PC-9 (cell line): ENCODE measurements at regions not wholly inside any gene's neighbourhood (a gene's known extent, or its start where the extent isn't known, plus 50 kb on each side); places are given as distances from the start of the nearest gene placed in this dataset.

Experiments used
- BruUV-seq: library from RNA; stranded (reverse); fragments of 400-500 nt; replicated peaks from 2 replicates; lab custom pipeline; 2021; lab: Mats Ljungman, UMichigan
- CTCF ChIA-PET: fragments of 300-600 bp; sonication (Branson Sonifier 250); formaldehyde crosslinking; loops from one replicate; lab custom pipeline; 2022; ENCODE audit warnings: antibody characterized with exemption; lab: Charles Lee
- POLR2A ChIA-PET: fragments of 300-600 bp; sonication (Branson Sonifier 250); formaldehyde crosslinking; loops from one replicate; lab custom pipeline; 2022; ENCODE audit warnings: antibody characterized with exemption; ENCODE audit not compliant: unreplicated experiment; lab: Charles Lee
- DNase-seq, 2 experiments: peaks; one replicate each; pipeline versions ENCODE4 v3.0.0 to v3.0.0-alpha.2; 2015 to 2022; ENCODE audit warnings: mixed read lengths in 1 of 2
- H2AFZ ChIP-seq: fragments of 200-600 bp; sonication (generic); 2 replicates; pipeline ENCODE4 v1.8.1; 2017; ENCODE audit warnings: antibody characterized with exemption
- H3F3A ChIP-seq: fragments of 200-600 bp; sonication (generic); 2 replicates; pipeline ENCODE4 v1.8.1; 2017; ENCODE audit warnings: antibody characterized with exemption, mild to moderate bottlenecking, low read depth; ENCODE audit not compliant: insufficient read depth
- H3K27ac ChIP-seq: fragments of 200-600 bp; sonication (generic); 2 replicates; pipeline ENCODE4 v1.6.1; 2016; ENCODE audit warnings: mixed run types
- H3K27me3 ChIP-seq: fragments of 200-600 bp; sonication (generic); 2 replicates; pipeline ENCODE4 v1.6.1; 2016; ENCODE audit warnings: low read depth, mixed run types; ENCODE audit not compliant: insufficient read depth
- H3K36me3 ChIP-seq: fragments of 200-600 bp; sonication (generic); 2 replicates; pipeline ENCODE4 v1.6.1; 2016; ENCODE audit warnings: low read depth, mixed run types
- H3K4me1 ChIP-seq: fragments of 200-600 bp; sonication (generic); replicated peaks from 2 replicates; pipeline ENCODE4 v1.6.1; 2016; ENCODE audit warnings: mixed run types; ENCODE audit not compliant: insufficient read depth
- H3K4me2 ChIP-seq: fragments of 200-600 bp; sonication (generic); 2 replicates; pipeline ENCODE4 v1.6.1; 2017; ENCODE audit warnings: mixed run types
- H3K4me3 ChIP-seq: fragments of 200-600 bp; sonication (generic); 2 replicates; pipeline ENCODE4 v1.6.1; 2016; ENCODE audit warnings: mixed run types
- H3K79me2 ChIP-seq: fragments of 200-600 bp; sonication (generic); 2 replicates; pipeline ENCODE4 v1.6.1; 2017; ENCODE audit warnings: low read depth, mixed run types
- H3K9me2 ChIP-seq: fragments of 200-600 bp; sonication (generic); 2 replicates; pipeline ENCODE4 v1.8.1; 2017; ENCODE audit warnings: mild to moderate bottlenecking; ENCODE audit not compliant: insufficient read depth
- H3K9me3 ChIP-seq: fragments of 200-600 bp; sonication (generic); 2 replicates; pipeline ENCODE4 v1.8.1; 2016; ENCODE audit warnings: low read depth; ENCODE audit not compliant: insufficient read depth
- H4K20me1 ChIP-seq: fragments of 200-600 bp; sonication (generic); 2 replicates; pipeline ENCODE4 v1.8.1; 2017; ENCODE audit not compliant: insufficient read depth
- EZH2 ChIP-seq: fragments of 200-600 bp; sonication (generic); IDR thresholded peaks from 2 replicates; pipeline ENCODE4 v1.8.0; 2017; ENCODE audit warnings: antibody characterized with exemption, low read depth
- intact Hi-C: fragments of 100-400 bp; cut with micrococcal nuclease; formaldehyde crosslinking; loops from one replicate; pipeline ENCODE4 v1.10.0; 2022; ENCODE audit not compliant: unreplicated experiment
- TF ChIP-seq, protein P1 (sequence below): fragments of 200-600 bp; sonication (generic); conservative IDR thresholded peaks from 2 replicates; pipeline ENCODE4 v1.6.1; 2017; ENCODE audit warnings: mixed run types, antibody characterized with exemption, mild to moderate bottlenecking, moderate library complexity

GRCh38 chr3:87553058-87553457, 276.7 kb upstream of the POU1F1 start:
- H3K27me3 ChIP-seq: no peaks in the 10 kb centered on the region
- no peaks in the 10 kb centered on the region for H3K79me2 ChIP-seq
- BruUV-seq: no TSS peak
- no peaks in the 10 kb centered on the region for H3K9me3 ChIP-seq
- H3K36me3 ChIP-seq: no peaks in the 10 kb centered on the region
- DNase-seq: no peak
- H2AFZ ChIP-seq: no peak overlapping the region; the same call in 1 of the 2 replicates
- intact Hi-C loops: no loop called here
- no peaks in the 10 kb centered on the region for H3K4me1 ChIP-seq
- no peaks in the 10 kb centered on the region for H4K20me1 ChIP-seq
- H3K4me2 ChIP-seq: no peak overlapping the region
- no peak overlapping the region for H3K27ac ChIP-seq
- no peaks in the 10 kb centered on the region for H3F3A ChIP-seq
- H3K9me2 ChIP-seq: no peaks in the 10 kb centered on the region; the same call in 1 of the 2 replicates
- CTCF ChIA-PET: no interaction called here
- H3K4me3 ChIP-seq: no peak overlapping the region
- TF ChIP-seq EZH2: no peak
- TF ChIP-seq, protein P1, sequence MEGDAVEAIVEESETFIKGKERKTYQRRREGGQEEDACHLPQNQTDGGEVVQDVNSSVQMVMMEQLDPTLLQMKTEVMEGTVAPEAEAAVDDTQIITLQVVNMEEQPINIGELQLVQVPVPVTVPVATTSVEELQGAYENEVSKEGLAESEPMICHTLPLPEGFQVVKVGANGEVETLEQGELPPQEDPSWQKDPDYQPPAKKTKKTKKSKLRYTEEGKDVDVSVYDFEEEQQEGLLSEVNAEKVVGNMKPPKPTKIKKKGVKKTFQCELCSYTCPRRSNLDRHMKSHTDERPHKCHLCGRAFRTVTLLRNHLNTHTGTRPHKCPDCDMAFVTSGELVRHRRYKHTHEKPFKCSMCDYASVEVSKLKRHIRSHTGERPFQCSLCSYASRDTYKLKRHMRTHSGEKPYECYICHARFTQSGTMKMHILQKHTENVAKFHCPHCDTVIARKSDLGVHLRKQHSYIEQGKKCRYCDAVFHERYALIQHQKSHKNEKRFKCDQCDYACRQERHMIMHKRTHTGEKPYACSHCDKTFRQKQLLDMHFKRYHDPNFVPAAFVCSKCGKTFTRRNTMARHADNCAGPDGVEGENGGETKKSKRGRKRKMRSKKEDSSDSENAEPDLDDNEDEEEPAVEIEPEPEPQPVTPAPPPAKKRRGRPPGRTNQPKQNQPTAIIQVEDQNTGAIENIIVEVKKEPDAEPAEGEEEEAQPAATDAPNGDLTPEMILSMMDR: no peak
- POLR2A ChIA-PET: no interaction called here

DNA sequence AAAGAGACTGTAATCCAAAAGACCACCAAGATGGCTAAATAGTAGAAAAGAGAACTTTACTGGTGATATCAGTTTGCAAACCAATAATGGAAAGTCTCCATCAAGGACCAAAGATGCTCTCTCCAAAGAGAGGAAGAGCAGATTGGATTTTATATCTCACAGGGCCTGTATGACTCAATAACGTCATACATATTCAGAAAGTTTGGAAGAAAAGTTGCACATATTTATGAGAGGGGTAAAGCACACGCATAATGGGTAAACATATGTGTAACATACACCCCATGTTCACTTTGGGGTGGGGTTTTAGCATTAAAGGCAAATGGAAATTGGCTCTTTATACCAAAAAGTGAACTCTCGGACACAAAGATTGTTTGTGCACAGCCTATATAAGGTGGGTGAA, 274.5 kb upstream of the POU1F1 start:
- no peak overlapping the region for H2AFZ ChIP-seq
- no peaks in the 10 kb centered on the region for H3F3A ChIP-seq
- H3K27me3 ChIP-seq: no peaks in the 10 kb centered on the region
- no peak for DNase-seq
- no peaks in the 10 kb centered on the region for H3K79me2 ChIP-seq
- no peak overlapping the region for H3K4me2 ChIP-seq
- no peaks in the 10 kb centered on the region for H3K9me3 ChIP-seq
- H3K27ac ChIP-seq: no peak overlapping the region
- no peak overlapping the region for H3K4me3 ChIP-seq
- TF ChIP-seq, protein P1: no peak
- TF ChIP-seq EZH2: no peak
- no peaks in the 10 kb centered on the region; the same call in 1 of the 2 replicates for H3K9me2 ChIP-seq
- H4K20me1 ChIP-seq: no peaks in the 10 kb centered on the region
- no TSS peak for BruUV-seq
- ChIA-PET CTCF (no interaction called here), POLR2A (no interaction called here)
- H3K4me1 ChIP-seq: no peaks in the 10 kb centered on the region
- intact Hi-C loops: no loop called here
- no peaks in the 10 kb centered on the region for H3K36me3 ChIP-seq

GRCh38 chr3:87549208-87549607, 272.8 kb upstream of the POU1F1 start:
- Histone ChIP-seq H3K27ac (no peak overlapping the region), H3K4me2 (no peak overlapping the region), H2AFZ (peak overlapping the region; percentile 46; the same call in 1 of the 2 replicates), H3K4me3 (no peak overlapping the region), H4K20me1 (no peaks in the 10 kb centered on the region), H3K4me1 (no peaks in the 10 kb centered on the region), H3F3A (no peaks in the 10 kb centered on the region), H3K79me2 (no peaks in the 10 kb centered on the region), H3K27me3 (no peaks in the 10 kb centered on the region), H3K9me3 (no peaks in the 10 kb centered on the region), H3K36me3 (no peaks in the 10 kb centered on the region), H3K9me2 (no peaks in the 10 kb centered on the region; the same call in 1 of the 2 replicates)
- ChIA-PET POLR2A (no interaction called here), CTCF (no interaction called here)
- intact Hi-C loops: no loop called here
- no peak for DNase-seq
- TF ChIP-seq, protein P1: no peak
- no peak for TF ChIP-seq EZH2
- no TSS peak for BruUV-seq
